NCI-H345 treated with DMSO at 0.1 percent for 48 hours (cell line): ENCODE measurements at regions not wholly inside any gene's neighbourhood (a gene's known extent, or its start where the extent isn't known, plus 50 kb on each side); places are given as distances from the start of the nearest gene placed in this dataset.
"Not testable (repeated sequence)": the region's sequence is repeated elsewhere in the genome, so short reads cannot be mapped to it uniquely, and the experiment has no call there.

ENCODE experiments used
- DNase-seq: peaks from one replicate; lab custom pipeline; 2025; ENCODE audit not compliant: unreplicated experiment; lab: John Stamatoyannopoulos, UW

DNA sequence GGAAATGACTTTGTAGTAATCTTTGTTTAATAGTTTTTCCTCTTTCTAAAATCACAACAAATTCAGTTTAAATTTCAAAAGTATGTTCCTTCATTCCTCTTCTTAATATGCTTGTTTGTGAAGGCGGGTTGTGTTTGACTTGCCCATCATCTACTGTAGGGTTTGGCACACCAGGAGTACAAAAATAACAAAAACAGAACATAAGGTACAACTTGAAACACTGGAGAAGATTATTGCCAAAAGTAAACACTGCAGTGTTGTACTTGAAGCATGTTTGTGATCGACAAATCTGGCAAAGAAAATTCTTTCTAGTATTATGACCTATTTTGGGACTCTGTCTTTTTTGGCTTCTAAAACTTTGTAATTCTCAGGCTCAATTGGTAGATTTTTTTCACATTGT, 518.6 kb downstream of the SLITRK5 start:
- no peak for DNase-seq

DNA sequence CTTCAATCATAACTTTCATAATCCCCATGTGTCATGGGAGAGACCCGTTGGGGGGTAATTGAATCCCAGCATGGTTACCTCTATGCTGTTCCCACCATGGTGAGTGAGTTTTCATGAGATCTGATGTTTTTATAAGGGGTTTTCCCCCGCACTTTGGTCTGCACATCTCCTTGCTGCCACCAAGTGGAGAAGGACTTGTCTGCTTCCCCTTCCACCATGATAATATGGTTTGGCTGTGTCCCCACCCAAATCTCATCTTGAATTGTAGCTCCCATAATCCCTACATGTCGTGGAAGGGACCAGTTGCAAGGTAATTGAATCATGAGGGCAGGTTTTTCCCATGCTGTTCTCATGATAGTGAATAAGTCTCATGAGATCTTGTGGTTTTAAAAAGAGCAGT, 524.9 kb downstream of the SLITRK5 start:
- DNase-seq: no peak

DNA sequence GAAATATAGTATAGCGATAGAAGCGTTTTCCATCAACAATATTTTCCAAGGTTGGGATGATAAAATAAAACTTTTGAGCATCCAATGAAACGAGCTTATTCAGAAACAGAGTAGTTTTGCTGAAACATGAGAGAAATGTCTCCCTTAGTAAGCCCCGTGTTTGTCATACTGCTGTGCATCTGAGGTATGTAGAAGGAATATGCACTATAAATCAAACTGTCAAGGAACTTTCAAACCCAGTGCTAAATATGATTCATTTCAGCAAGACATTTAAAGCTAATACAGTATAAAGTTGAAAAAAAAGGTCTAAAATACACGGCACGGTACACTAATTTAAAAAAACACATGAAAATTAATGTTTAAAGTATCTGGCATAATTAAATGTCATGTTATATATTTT, 546.2 kb downstream of the SLITRK5 start:
- no peak for DNase-seq

DNA sequence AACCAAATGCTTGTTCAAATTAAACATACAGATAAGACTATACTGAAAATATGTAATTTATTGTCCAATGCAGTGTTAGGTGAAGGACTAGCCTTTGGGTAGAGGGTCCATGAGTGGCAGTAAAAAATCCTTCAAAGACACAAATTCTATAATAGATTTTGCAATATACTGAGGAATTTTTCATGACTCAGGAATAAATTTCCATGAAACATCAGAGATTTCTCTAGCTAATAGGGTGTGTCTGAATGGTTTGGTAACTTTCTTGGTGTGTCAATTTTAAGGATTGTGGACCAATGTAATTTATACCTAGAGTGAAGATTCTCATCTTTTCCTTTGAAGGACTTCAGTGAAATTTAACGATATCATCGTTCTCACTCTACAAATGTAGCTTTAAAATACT, 546.7 kb downstream of the SLITRK5 start:
- no peak for DNase-seq

DNA sequence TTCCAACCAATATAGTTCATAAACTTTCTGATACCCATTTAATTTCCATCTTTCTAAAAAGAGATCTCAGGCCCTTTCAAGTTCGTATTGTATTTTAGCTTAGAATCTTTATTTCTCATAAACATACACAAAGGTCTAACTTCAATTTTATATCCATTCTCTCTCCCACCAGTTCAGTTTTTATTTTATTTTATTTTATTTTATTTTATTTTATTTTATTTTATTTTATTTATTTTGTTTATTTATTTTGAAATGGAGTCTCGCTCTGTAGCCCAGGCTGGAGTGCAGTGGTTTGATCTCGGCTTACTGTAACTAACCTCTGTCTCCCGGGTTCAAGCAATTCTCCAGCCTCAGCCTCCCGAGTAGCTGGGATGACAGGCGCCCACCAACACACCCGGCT, 552.8 kb downstream of the SLITRK5 start:
- DNase-seq: no peak

DNA sequence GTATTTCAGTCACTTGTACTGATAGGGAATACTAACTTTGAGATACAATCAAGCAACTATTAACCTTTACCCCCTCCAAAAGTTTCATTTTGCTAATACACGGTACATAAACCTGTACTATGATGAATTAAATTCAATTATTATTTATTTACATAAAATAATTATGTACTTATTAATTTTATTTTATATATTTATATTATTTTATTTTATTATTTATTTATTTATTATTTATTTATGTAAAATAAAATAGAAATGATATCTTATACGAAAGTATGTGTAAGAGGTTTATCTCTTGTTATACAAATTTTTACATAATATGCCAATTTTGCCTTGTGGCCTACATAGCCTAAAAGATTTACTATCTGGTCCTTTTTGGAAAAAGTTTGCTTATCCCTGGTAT, 564.3 kb downstream of the SLITRK5 start:
- DNase-seq: no peak

DNA sequence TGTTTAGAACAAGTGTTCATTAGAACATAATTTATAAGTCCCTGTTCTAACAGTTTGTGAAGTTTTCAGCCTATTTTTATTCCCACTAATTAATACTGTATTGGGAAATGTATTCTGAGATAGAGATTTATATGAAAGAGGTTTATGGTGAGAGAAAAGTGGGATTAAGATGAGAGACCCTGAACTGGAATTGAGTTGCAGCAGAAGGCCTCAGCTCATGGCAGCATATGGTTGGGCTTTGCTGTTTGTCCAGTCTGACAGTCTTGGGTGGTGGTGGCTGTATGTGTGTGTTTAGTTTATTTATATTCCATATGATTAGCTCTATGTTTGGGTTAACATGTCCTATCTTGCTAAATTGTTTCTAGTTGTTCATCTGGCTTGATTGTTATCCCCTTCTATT, 575.1 kb downstream of the SLITRK5 start:
- DNase-seq: peak; percentile 24

DNA sequence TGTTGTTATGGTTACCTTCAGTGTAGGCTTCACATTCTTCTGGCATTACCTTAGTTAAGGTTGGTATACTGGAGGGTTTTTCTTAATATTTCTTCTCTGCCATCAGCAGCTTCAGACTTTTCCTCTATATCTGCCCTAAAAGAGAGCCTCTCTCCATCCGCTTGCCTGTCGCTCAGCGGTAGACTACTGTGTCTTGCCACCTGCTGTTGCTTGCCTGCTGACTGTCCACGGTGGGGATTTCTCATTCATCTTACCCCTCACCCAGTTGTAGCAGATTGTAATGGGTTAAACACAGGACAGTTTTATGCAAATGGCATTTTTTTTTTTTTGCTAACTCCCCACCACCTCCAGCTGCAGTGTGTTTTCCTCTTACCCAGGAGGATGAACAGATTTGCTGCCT, 577.2 kb downstream of the SLITRK5 start:
- DNase-seq: no peak

DNA sequence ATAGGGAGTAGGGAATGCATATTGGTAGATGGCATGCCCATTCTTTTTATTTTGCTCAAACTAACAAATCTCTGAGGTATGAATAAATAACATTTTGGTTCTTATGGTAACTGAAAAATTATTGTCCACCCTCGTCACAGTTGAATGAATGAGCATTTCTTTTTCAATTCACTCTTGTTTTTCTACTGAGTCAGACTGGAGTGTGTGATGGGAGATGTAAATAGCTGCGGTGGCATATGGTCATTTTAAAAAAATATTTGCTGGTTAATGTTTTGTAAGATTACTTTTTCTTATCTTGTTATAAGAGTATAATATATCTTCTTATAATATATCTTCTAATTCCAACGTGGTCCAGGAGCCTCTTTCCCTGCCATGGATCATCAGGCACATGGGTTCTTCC, 586.5 kb downstream of the SLITRK5 start:
- no peak for DNase-seq

DNA sequence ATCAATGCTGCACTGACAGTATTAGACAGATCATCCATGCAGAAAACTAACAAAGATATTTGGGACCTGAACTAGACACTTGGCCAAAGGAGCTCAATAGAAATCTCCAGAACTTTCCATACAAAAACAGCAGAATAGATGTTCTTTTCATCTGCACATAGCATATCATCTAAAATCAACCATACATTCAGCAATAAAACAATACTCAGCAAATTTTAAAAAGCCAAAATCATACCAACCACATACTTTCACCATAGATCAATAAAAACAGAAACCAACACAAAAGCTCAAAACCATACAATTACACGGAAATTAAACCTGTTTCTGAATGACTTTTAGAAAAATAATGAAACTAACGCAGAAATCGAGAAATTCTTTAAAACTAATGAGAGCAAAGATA, 592.6 kb downstream of the SLITRK5 start:
- no peak for DNase-seq

DNA sequence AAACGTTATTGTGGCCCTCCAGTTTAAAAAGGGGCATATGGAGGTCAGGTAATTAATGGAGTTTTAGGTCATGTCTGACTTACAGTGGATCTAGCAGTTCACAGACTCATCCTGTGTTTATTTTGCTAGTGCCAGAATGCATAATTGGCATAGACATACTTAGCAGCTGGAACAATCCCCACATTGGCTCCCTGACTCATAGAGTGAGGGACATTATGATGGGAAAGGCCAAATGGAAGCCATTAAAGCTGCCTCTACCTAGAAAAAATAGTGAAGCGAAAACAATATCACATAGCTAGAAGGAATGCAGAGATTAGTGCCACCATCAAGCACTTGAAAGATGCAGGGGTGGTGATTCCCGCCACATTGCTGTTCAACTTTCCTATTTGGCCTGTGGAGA, 610.7 kb downstream of the SLITRK5 start:
- DNase-seq: no peak

DNA sequence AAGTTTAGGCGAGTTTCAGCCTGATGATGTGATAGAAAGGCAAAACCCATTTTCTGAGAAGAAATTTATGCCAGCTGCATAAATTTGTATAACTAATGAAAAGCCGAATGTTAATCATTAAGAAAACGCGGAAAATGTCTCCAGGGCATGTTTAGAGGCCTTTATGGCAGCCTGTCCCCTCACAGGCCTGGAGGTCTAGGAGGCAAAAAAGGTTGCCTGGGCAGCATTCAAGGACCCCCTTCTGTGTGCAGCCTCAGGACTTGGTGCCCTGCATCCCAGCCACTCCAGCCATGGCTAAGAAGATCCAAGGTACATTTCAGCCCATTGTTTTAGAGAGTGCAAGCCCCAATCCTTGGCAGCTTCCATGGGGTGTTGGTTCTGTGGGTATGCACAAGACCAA, 614.2 kb downstream of the SLITRK5 start:
- no peak for DNase-seq

DNA sequence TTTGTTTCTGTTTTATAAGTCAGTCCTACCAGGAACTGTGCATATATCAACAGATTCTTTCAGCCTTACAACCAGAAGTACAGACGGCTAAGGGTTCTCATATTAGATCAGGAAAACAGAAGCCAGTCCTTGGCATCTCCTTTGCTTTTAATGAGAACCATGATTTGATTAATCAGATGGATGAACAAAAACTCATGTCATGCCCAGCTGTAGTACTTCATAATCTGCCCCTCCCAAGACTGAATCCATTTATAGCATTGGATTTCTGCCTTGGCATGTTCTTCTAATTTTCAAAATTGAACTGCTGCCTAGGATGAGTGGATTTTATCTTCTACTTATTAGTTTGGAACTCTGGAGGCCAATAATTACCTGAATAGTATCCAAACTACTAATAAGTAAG, 617.2 kb downstream of the SLITRK5 start:
- no peak for DNase-seq

DNA sequence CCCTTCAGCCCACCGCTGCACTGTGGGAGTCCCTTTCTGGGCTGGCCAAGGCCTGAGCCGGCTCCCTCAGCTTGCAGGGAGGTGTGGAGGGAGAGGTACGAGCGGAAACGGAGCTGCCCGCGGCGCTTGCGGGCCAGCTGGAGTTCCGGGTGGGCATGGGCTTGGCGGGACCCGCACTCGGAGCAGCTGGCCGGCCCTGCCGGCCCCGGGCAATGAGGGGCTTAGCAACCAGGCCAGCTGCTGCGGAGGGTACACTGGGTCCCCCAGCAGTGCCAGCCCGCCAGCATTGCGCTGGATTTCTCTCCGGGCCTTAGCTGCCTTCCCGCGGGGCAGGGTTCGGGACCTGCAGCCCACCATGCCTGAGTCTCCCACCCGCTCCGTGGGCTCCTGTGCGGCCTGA, 620.6 kb downstream of the SLITRK5 start:
- DNase-seq: not testable (repeated sequence)

DNA sequence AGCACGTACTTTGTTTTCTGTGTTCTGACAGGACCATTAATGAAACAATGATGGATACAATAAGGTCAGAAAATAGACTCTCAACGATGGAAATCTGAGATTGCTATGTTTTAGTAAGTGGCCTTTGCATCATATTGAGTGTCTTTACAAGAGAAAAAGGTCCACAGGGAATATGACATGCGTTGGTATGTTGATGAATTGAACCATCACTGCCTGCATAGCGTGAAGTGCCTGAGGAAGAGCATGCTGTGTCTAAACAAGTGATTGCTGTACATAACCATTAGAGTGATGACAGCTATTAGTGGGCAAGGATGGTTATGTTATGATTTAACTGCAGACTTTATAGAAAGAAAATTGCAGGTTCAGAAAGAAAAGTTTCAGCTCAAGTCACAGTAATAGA, 623.2 kb downstream of the SLITRK5 start:
- no peak for DNase-seq

DNA sequence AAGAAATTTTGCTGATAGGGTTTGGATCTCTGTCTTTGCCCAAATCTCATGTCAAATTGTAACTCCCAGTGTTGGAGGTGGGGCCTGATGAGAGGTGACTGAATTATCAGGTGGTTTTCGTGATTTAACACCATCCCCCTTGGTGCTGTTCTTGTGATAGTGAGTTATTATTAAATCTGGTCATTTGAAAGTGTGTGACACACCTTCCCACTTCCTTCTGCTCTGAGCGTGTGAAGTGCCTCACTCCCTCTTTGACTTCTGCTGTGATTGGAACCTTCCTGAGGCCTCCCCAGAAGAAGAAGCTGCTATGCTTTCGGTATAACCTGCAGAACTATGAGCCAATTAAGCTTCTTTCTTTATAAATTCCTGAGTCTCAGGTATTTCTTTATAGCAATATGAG, 632.0 kb downstream of the SLITRK5 start:
- no peak for DNase-seq

DNA sequence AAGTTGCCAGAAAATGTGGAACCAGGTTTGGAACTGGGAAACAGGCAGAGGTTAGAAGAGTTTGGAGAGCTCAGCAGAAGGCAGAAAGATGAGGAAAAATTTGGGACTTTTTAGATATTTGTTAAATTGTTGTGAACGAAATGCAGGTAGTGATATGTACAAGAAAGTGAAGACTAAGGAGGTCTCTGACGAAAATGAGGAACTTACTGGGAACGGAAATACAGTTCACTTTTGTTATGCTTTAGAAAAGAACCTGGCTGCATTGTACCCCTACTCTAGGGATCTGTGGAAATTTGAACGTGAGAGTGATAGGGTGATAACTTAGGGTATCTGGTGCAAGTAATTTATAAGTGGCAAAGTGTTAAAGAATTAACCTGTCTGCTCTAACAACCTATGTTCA, 632.4 kb downstream of the SLITRK5 start:
- DNase-seq: no peak

DNA sequence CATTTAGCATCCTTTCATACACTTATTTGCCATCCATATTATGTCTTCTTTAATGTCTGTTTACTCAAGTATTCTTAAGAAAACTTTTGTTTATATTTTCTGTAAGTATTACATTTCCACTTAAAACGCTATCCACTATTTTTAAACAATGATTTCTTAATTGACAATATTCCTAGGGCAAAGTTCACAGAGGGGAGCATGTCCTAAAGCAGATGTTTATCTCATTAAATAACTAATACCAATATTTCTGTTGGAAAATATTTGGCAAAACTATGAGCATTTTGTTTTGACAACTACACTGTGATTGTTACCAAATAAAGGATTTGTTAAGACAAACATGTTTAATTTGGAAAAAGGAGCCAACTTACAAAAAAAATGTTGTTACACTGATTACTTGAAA, 643.3 kb downstream of the SLITRK5 start:
- no peak for DNase-seq

DNA sequence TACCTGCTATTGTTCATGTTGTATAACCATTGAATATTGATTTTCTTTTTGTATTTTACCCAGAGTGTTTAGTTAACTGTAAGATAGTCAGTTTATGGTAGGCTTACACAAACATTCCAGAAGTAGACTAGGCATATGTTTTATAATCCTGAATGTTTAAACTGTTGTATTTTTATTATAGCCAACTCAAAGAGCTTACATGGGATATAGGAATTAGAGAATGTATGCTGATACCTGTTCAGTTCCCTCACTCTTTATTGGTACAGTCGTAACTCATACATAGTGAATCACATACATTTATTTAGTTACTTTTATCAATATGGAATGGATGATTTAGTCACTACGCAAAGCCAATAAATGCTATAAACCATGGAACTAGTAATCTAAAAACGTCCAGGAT, 657.9 kb downstream of the SLITRK5 start:
- DNase-seq: no peak

DNA sequence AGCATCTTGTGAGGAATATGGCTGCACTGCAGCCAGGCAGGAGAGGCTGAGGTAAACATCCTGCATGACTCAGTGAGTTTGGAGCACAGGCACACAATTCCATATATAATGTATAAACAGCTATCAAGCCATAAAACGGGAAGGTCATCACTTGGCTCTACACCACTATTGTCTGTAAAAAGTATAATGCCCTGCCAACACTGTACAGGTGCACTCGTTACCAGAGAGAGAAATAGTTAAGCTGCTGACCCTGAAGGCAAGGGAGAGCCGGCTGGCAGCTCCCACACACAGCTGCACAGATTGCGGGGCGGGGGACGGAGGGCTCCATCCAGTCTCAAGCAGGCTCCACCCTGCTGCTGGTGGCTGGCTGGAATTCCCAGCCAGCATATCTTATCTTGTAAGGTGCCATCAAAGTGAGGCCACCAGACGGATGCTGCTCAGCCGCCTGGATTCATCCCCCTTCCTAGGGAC, 668.1 kb downstream of the SLITRK5 start:
- DNase-seq: no peak

DNA sequence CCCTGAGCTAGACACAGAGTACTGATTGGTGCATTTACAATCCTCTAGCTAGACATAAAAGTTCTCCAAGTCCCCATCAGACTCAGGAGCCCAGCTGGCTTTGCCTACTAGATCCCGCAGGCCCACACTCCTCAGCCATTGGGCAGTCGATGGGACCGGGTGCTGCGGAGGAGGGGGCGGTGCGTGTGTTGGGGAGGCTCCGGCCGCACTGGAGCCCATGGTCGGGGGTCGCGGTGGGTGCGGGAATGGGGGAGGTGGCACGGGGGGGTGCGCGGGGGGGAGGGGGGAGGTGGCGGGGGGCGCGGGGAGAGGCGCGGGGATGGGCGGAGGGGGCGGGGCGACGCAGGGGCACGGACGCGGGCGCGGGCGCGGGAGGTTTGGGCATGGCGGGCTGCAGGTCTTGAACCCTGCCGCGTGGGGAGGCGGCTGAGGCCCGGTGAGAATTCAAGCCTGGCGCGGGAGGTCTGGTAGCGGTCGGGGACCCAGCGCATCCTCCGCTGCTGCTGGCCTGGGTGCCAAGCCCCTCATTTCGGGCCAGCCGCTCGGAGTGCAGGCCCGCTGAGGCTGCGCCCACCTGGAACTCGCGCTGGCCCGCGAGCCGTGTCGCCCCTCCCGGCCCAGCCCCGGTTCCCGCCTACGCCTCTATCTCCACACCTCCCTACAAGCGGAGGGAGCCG, 674.1 kb downstream of the SLITRK5 start:
- no peak for DNase-seq

DNA sequence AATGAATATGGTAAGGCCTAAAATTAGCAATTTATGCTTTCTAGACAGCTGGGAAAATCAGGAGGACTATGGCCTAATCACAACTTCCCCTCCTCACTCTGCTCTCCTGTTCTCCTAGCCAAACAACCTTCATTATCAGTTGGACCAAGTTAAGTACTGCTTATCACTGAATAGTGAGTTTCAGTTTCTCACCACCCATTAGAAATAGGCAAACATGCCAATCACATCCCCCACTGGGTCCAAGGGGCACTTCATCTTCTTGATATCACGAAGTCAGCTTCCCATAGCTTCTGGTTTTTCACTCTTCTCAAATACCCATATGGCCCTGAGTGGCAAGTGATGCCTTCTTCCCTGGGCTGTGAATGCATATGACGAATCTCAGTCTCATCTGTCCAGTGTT, 689.6 kb downstream of the SLITRK5 start:
- DNase-seq: no peak

DNA sequence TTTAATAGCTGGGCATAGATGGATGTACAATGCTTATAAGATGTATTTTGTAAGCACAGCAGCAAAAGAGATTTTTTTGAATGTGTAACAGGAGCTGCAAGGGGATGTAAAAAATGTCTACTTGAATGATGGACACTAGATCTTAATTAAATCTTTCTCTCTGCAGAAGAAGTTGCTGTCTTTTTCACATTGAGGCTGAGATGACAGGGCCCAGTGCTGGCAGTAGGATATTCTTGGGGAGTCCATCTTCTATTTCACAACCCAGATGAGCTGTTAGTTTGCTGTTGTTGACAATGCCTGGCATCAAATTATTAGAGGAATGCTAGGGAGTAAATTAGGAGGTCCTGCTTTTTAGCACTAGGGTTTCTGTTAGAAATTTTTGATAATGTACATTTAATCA, 698.7 kb downstream of the SLITRK5 start:
- DNase-seq: no peak
